Erythroblast (primary cell): ENCODE measurements at regions not wholly inside any gene's neighbourhood (a gene's known extent, or its start where the extent isn't known, plus 50 kb on each side); places are given as distances from the start of the nearest gene placed in this dataset.

Source experiments
- GATA1 ChIP-seq: IDR thresholded peaks from 2 replicates; pipeline ENCODE4 v1.6.1; 2011; ENCODE audit warnings: low read depth, mild to moderate bottlenecking, control low read depth, low read length, moderate library complexity
- POLR2A ChIP-seq: IDR thresholded peaks from 2 replicates; pipeline ENCODE4 v1.6.1; 2011; ENCODE audit warnings: mild to moderate bottlenecking, low read length

- no peak for TF ChIP-seq POLR2A
- TF ChIP-seq GATA1 = no peak
These were observed 228.6 kb upstream of the E2F7 start for GRCh38 chr12:77294016-77294415.
